ENCODE measurements at regions not wholly inside any gene's neighbourhood (a gene's known extent, or its start where the extent isn't known, plus 50 kb on each side); places are given as distances from the start of the nearest gene placed in this dataset.

DNA sequence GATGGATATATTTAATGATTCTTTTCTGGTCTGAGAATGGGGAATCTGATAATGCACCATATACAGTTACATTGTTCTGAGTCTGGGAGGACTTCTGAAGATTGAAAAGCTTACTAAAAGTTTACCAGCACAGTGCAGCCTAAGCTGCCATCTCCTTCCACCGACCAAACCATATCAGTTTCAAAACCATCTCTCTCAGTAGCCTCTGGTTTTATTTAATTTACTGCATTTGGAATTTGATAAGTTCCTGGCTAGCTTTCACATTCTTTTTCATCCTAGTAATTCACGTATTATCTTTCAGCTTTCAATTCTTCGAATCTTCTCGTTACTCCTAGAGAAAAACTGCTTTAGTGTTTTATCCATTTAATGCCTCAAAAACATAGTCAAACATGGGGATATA, 181.4 kb upstream of the HCCS start:
- Histone ChIP-seq H3K4me3 (no peak overlapping the region), H3K27ac (no peak overlapping the region), H3K9me3 (no peaks in the 10 kb centered on the region), H3K4me1 (no peaks in the 10 kb centered on the region), H3K27me3 (no peaks in the 10 kb centered on the region), H3K36me3 (no peaks in the 10 kb centered on the region)
- TF ChIP-seq, protein P1, sequence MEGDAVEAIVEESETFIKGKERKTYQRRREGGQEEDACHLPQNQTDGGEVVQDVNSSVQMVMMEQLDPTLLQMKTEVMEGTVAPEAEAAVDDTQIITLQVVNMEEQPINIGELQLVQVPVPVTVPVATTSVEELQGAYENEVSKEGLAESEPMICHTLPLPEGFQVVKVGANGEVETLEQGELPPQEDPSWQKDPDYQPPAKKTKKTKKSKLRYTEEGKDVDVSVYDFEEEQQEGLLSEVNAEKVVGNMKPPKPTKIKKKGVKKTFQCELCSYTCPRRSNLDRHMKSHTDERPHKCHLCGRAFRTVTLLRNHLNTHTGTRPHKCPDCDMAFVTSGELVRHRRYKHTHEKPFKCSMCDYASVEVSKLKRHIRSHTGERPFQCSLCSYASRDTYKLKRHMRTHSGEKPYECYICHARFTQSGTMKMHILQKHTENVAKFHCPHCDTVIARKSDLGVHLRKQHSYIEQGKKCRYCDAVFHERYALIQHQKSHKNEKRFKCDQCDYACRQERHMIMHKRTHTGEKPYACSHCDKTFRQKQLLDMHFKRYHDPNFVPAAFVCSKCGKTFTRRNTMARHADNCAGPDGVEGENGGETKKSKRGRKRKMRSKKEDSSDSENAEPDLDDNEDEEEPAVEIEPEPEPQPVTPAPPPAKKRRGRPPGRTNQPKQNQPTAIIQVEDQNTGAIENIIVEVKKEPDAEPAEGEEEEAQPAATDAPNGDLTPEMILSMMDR (IDR thresholded peaks at IDR 0.05): no peak
- intact Hi-C loops (cut with DNase I): no loop called here
- DNase-seq (ENCODE audit: low spot score in 2 of 2): no peak

DNA sequence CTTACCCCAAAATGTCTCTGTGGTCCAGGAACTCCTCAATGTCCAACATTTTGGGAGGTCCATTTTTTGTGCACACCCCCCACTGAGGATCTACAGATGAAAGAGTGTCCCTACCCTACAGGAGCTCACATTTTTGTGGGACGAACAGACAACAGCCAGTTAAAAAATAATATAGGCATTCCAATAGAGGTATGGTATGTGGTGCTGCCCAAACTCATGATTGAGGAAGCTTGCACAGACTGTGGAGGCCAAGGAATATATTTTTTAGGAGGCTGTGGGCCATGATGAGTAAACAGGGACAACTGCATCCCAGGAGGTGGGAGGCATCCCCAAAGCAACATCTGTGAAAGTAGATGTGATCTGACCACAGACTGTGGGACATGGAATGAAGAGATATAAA, 181.0 kb upstream of the HCCS start:
- Histone ChIP-seq H3K27ac (no peak overlapping the region), H3K27me3 (no peaks in the 10 kb centered on the region), H3K4me3 (no peak overlapping the region), H3K36me3 (no peaks in the 10 kb centered on the region), H3K4me1 (no peaks in the 10 kb centered on the region), H3K9me3 (no peaks in the 10 kb centered on the region)
- DNase-seq (ENCODE audit: low spot score in 2 of 2): no peak
- intact Hi-C loops (cut with DNase I): no loop called here
- TF ChIP-seq, protein P1 (IDR thresholded peaks at IDR 0.05): no peak

DNA sequence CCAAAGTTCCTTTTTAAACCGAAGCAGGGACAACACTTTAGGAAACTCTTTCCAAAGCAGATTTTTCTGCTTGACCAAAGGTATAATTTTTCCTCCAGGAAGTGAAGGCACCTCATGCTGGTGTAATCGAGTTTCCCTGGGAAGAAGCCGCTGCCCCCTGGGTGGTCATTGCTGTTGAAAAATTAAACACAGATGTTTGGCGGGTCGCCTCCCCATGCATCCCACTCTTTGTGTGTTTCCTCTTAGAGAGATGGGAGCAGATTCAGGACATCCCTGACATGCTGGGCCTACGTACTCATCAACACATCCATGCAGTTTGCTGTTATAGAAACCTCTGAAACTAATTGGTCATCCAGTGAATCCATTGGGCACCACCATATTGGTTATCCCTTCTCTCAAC, 179.2 kb upstream of the HCCS start:
- Histone ChIP-seq H3K27ac (no peak overlapping the region), H3K36me3 (no peaks in the 10 kb centered on the region), H3K4me3 (no peak overlapping the region), H3K9me3 (no peaks in the 10 kb centered on the region), H3K4me1 (no peaks in the 10 kb centered on the region), H3K27me3 (no peaks in the 10 kb centered on the region)
- no peak for DNase-seq (ENCODE audit: low spot score in 2 of 2)
- TF ChIP-seq, protein P1 (IDR thresholded peaks at IDR 0.05): no peak
- intact Hi-C loops (cut with DNase I): no loop called here

GRCh38 chrX:10932842-10933440, 178.2 kb upstream of the HCCS start:
- DNase-seq (ENCODE audit: low spot score in 2 of 2): no peak
- Histone ChIP-seq H3K4me1 (no peaks in the 10 kb centered on the region), H3K9me3 (no peaks in the 10 kb centered on the region), H3K4me3 (no peak overlapping the region), H3K27me3 (no peaks in the 10 kb centered on the region), H3K27ac (no peak overlapping the region), H3K36me3 (no peaks in the 10 kb centered on the region)
- TF ChIP-seq, protein P1 (IDR thresholded peaks at IDR 0.05): no peak
- intact Hi-C loops (cut with DNase I): no loop called here

- TF ChIP-seq, protein P1 (IDR thresholded peaks at IDR 0.05): no peak
- H3K36me3 ChIP-seq: no peaks in the 10 kb centered on the region
- DNase-seq (ENCODE audit: low spot score in 2 of 2): no peak
- intact Hi-C loops (cut with DNase I): no loop called here
- no peaks in the 10 kb centered on the region for H3K27me3 ChIP-seq
- H3K4me1 ChIP-seq: no peaks in the 10 kb centered on the region
- no peaks in the 10 kb centered on the region for H3K9me3 ChIP-seq
- no peak overlapping the region for H3K4me3 ChIP-seq
- no peak overlapping the region for H3K27ac ChIP-seq
Observed at GRCh38 chrX:10935501-10935900, 175.6 kb upstream of the HCCS start.

GRCh38 chrX:10936976-10937375, 174.2 kb upstream of the HCCS start:
- DNase-seq (ENCODE audit: low spot score in 2 of 2): no peak
- intact Hi-C loops (cut with DNase I): no loop called here
- H3K27ac ChIP-seq: no peak overlapping the region

More at GRCh38 chrX:10936976-10937375, 174.2 kb upstream of the HCCS start:
- Histone ChIP-seq H3K27me3 (no peaks in the 10 kb centered on the region), H3K9me3 (no peaks in the 10 kb centered on the region), H3K36me3 (no peaks in the 10 kb centered on the region), H3K4me1 (no peaks in the 10 kb centered on the region), H3K4me3 (no peak overlapping the region)
- TF ChIP-seq, protein P1 (IDR thresholded peaks at IDR 0.05): no peak

Measured in ascending aorta (tissue), 2 donors.